GM18499 (cell line): ENCODE measurements at regions not wholly inside any gene's neighbourhood (a gene's known extent, or its start where the extent isn't known, plus 50 kb on each side); places are given as distances from the start of the nearest gene placed in this dataset.

Source experiments
- ATAC-seq: cut with Tn5 transposase; IDR thresholded peaks from one replicate; pipeline ENCODE4 v1.9.1; 2021; ENCODE audit warnings: moderate number of reproducible peaks; ENCODE audit not compliant: insufficient read depth, unreplicated experiment

DNA sequence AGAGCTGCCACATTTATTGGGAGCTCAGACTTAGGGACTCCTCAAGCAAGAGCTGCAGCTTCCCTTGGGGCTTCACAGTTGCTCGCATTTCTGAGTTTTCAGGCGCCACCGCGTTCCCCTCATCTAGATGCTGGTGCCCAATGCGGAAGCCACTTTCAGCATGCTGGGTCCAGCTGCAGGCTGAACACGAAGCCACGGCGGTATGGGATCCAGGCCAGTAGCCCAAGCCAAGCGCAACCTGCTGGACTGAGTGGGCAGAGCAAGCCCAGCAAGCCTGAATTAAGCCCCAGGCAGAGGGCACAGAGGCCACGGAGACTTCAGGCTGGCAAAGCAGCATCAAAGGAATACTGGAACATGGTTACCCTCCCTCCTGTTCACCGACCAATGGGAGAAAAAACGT, 391.5 kb downstream of the HTR1A start:
- ATAC-seq, result no peak

DNA sequence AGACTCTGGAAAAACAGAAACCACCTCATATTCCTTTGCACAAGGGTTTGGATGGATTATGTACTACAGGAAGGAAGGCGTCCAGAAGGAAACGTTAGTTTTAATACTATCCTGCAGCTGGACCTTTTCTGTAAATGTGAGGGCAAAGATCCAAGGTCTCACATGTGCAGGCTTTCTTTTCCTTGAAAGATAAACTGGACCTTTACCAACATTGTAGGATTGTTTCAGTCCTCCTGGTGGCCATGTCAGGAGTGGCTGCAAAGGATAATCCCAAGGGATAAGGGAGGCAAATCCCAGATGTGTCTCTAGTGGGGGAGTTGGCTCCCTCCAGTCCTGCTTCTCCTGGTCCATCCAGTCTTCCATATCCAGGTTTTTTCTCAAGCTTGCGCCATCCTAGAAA, 397.5 kb downstream of the HTR1A start:
- no peak for ATAC-seq

DNA sequence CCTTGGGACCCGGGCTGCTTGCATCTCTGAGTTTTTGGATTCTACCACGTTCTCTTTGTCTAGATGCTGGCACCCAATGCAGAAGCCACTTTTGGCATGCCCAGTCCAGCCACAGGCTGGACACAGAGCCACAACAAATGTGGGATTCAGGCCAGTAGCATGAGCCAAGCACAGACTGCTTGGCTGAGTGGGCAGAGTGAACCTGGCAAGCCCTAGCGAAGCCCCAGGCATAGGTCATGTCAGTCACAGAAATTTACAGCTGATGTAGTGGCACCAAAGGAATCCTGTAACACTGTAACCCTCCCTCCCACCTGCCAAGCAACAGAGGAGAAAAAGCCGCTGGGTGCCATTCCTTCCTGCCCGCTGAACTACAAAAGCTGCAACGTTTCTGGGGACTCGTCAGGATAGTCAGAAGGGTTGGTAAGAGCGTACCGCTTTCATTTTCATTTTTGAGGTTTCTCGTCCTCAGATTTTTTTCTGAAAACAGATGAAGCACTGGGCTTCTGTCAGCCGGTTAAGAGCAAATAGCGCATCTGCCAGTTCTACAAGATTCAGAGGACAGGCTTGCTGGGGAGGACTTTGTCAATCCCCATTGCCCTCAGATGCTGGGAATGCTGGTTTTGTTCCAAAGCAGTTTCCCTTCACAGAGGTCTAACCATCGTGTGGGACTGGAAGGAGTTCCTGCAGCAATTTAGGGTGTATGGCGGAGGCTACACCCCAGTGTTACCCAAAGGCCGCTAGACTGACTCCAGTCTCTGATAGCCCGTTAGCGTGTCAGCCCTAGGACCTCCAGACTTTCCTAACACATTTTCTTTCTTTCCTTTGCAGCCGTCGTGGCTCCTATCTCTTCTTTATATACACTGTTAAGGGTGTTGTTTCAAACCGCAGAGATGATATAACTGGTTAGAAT, 399.0 kb downstream of the HTR1A start:
- ATAC-seq, result no peak

DNA sequence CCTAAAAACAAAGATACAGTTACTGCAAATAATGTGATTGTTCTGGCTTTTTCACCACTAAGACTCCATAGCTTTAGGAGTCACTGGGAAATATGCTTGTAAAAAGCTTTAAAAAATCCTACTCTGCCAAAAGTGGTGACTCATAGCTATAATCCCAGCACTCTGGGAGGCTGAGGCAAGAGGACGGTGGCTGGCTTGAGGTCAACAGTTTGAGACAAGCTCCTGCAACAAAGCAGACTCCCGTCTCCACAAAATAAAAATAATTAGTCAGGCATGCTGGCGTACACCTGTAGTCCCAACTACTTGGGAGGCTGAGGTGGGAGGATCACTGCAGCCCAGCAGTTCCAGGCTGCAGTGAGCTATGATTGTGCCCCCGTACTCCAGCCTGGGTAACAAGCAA, 406.4 kb downstream of the HTR1A start:
- ATAC-seq, result no peak

DNA sequence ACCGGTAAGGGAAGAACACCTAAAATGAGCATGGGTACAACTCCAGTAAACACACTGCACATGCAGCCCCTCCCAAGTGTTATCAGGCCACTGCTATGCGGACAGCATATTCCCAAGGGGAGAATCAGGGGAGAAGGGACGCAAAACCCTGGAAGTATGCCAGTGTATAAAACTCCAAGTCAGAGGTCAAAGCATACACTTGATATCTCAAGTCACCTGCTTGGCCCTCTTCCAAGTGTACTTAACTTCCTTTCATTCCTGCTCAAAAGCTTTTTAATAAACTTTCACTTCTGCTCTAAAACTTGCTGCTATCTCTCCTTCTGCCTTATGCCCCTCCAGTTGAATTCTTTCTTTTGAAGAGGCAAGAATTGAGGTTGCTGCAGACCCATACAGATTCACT, 408.1 kb downstream of the HTR1A start:
- no peak for ATAC-seq

DNA sequence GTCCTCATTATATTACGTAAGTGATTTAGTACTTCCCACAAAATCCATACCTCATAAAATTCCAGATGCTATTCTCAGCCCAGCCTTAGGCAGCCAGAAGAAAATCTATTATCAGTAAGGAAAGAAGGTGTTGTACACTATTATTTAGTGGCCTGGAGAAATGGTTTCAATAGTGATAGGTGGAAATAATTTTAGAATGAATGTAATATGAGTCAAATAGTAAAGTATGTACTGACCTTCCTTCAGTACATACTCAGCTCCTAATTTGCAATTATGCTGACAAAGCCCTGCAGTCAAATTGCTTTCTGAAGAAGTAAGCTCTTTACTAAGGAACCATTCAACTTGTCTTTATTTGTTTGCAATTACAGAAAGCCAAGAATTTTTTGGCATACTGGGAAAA, 409.2 kb downstream of the HTR1A start:
- no peak for ATAC-seq

DNA sequence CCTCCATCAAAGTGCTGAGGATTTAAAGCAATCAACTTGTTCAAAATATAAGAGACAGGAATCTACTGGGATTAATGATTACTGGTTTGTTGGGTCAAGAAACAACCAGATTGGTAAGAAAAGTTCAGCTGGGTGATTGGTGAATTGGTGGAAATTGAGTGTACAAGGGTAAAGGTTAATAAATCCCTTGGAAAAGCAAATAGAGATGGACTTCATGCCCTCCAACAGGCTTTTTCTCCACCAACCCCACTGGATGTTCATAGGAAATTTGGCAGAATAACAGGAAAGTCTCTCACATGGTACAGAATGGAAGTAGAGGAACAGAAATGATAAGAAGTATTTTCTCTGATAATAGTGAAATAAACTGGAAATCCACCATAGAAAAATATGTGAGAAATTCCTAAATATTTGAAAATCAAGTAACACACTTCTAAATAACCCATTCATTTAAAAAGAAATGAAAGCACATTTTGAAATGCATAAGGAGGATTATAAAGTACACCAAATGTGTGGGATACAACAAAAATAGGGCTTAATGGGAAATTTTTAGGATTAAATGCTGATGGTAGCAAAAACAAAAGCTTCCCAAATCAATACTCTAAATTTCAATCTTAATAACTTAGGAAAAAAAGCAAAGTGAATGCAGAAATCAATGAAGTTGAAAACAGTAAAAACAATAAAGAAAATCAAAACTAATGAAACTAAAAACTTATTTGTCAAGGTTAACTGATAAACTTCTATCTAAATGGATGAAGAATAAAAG, 426.2 kb downstream of the HTR1A start:
- ATAC-seq, result no peak

DNA sequence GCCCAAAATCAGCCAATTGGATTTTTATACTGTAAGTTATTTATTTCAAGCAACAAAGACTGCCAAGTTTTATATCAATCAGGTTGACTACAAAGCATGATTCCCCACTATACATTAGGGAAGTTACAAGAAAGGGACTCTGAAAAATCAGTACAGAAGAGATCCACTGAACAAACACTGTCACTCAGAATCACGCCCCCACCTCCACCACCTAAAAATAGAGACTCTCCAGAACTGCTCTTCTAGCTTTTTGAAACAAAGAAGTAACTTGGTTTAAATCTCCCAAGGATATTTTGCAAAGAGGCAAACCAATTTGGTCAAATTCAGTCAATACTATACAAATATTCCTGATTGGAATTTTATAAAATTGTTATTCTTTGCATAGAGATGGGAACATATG, 438.0 kb downstream of the HTR1A start:
- no peak for ATAC-seq

DNA sequence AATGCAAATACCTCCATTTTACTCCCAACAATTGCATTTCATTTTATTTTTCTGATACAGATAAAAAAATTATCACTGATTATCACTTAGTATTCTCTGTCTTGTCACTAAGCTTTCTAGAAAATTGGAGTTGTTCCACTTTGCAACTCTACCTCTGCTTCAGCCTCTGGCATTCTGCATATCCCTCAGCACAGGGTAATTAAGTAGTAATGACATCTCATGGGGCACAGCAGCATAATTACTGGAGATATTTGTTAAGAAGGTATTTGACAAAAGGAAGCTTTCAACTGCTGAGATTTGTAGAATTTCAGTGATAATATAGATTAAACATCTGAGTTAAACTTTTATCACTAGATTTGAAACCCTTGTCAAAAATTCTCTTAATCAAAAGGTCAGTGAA, 446.2 kb downstream of the HTR1A start:
- ATAC-seq, result no peak

DNA sequence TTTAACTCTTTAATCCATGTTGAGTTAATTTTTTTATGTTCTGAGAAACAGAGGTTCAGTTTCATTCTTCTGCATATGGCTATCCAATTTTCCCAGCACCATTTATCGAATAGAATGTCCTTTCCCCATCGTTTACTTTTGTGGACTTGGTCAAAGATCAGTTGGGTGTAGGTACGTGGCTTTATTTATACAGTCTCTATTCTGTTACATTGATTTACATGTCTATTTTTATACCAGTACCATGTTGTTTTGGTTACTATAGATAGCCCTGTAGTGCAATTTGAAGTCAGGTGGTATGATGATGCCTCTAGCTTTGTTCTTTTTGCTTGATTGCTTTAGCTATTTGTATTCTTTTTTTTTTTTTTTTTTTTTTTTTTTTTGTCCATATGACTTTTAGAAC, 462.0 kb downstream of the HTR1A start:
- ATAC-seq, result no peak

DNA sequence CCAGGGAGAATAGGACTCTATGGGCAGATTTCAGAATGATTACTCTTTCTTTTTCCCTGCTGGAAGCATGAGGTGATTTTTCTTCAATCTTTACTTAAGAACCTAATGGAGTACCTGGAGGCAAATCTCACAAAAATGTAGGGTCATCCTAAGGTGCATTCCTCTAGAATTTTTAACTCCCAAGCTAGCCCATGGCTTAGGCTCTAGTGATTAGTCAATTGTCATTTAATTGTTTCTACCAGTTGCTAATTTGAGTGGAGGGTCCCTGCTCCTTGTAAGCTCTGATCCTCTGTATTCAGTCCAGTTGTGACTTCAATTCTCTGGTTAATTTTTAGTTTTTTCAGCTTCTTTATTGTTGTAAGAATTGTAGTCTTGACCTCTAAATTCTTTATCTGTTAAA, 467.0 kb downstream of the HTR1A start:
- ATAC-seq, result no peak

DNA sequence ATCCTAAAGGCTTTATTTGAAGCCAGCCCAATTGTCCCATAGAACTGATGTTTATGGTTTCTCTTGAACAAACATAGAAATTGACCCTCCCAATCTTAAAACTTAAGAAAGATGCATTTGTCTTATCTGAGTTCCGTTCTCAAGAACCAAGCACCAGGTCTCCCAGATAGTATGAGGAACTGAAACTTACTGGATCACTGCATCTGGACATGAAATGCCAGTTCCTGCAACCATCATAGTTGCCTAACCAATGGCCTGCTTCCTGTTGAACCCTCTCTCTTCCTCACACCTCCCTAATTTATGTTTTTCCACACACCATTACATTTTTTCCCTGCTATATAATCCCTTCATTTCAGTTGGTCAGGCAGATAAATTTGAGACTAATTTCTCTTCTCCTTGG, 478.9 kb downstream of the HTR1A start:
- no peak for ATAC-seq

DNA sequence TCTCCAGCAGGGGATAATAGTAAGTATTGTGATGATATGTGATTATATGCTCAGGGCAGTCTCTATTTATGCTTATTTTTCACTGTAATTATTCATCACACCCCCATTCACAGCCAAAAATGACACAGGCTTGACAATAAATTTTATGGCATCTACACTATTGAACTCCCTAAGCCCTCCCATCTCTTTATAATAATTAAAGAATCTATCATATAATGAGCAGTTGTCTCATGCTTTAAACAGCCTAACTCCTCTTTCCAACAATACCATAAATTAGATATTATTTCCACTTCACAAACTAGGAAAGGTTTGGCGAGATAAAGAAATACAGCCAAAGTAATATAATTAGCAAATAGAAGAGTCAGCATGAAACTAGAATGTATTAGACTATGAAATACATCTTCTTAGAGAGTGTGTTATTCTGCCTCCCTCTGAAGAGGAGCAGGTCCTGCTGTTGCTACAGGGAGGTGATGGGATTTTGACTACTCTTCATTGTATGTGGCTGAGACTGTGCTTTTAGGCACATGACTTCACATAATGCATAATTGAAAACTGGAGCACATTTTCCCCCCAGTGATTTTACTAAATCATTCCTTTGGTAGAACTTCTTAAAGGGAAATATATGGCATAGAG, 488.8 kb downstream of the HTR1A start:
- ATAC-seq, result no peak

DNA sequence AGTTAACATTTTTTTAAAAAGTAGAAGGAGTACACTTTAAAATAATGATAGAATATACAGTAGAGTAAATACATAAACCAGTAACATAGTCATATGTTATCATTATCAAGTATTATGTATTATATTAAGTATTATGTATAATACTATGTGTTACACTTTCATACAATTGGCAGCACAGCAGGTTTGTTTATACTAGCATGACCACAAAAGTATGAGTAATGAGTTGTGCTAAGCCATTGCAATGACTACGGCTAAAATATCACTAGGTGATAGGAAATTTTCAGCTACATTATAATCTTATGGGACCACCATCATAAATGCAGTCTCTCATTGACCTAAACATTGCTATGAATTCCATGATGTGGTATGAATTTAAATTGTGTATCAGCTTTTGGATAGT, 506.0 kb downstream of the HTR1A start:
- no peak for ATAC-seq

DNA sequence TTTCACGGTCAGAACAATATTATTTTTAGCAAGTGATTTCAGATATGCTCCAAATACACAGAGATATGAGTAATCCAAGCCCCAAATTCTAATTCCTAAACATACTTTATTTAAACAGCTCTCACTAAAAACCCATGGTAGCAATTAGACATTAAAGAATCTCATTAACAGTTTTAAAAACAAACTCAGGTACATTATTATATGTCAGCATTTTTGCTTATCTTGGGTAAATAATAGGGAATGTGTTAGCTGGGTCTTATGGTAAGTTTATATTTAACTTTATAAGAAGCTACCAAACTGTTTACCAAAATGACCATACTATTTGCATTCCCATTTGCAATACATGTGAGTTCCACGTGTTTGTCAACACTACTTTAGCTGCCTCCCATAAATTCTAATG, 511.1 kb downstream of the HTR1A start:
- no peak for ATAC-seq

DNA sequence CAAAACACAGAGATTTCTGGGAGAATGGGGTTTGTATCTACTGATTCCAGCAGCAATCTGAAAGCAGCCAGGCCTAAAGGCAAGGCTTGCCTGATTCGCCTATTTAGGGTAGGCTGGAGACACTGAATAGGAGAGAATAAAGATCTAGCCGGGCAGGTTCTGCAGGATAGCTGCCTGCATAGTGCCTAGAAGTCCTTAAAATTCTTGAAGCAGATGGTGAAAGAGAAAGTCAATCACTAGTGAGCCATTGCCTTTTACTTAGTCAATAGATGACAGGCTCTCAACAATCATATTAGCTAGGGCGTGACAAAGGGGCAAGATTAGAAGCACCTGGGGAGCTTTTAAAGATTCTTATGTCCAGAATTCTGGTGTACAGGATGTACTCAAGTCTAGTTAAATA, 522.7 kb downstream of the HTR1A start:
- ATAC-seq, result no peak

DNA sequence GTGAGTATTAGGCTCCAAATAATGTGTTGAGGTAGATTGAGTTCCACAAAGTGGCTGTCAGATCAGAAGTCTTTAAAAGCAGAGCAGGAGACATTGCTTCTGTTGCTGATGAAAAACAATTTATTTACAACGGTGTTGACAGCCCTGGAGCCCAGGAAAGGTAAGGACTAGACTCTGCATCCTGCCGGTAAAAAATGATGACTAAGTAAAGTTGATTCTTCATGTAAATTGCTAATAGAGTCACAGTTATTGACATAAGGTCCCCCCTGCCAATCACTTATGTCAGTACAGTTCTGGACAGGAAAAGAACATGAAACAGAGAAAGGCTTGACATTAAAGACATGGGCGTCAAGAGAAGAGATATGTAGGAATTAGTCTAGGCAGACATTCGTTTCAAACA, 552.5 kb downstream of the HTR1A start:
- no peak for ATAC-seq

DNA sequence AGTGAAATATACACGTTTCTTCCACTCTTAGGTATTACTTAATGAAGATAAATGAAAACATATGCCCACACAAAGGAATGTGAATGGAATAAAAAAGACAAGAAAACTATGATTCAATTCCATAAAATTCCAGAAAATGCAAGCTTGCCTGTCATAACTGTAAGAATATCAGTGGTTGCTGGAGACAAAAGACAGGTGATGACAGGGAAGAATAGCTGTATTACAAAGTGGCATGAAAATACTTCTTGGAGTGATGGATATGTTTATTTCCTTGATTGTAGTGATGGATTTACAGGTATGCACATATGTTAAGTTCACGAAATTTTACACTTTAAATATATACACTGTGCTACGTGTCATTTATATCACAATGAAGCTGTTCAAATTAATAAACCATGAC, 553.3 kb downstream of the HTR1A start:
- ATAC-seq, result no peak

DNA sequence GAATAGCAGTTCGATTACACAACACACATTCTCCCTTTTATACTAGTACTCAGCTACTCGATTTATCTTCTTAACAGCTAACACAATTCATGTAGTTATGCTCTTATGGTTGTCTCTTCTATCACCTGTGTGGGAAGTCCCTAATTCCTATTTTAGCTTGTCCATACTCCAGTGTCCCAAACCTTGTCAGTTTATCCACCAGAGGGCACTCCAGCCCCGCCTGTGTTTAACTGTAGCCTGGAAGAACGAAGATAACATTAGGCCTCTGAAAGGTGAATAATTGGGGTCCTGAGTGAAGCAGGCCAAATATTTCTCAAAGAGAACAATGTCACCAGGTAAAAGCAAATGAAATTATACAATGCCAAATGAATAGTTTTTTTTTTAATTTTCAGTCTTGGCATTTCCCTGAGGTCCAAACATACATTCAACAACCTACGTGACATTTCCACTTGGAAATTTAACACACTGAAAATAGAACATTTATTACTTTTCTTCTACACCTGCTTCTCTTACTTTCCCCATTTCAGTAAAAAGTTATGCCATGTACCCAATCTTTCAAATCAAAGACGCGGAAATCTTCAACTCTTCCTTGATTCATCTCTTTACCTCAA, 560.7 kb downstream of the HTR1A start:
- no peak for ATAC-seq

DNA sequence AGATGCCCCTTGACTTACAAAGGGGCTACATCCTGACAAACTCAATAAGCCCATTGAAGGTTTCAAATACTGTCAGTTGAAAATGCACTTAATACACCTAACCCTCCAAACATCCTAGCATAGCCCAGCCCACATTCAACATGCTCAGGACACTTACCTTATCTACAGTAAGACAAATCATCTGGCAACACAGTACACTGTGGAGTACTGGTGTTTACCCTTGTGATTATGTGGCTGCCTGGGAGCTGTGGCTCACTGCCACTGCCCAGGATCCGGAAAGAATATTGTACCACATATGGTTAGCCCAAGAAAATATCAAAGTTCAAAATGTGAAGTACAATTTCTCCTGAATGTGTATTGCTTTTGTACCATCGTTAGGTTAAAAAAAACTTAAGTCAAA, 562.2 kb downstream of the HTR1A start:
- ATAC-seq, result no peak

DNA sequence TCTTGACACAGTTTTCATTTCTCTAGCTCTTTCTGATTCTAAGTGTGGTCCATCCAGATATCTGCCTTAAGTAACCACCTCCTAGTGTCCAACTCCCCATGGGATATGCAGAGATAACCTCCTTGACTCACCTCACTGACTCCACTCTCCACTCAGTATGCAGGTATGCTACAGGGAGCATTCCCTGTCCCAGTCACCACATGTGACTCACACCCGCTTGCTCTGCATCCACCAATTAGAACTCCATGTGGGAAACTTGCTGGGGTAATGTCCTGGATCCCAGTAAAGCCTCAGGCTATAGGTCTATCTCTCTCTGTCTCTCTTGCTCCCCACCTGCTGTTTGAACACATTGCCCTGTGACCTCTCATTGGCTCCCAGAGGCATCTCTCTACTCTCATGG, 563.9 kb downstream of the HTR1A start:
- no peak for ATAC-seq
